Keratinocyte (primary cell): ENCODE measurements at regions not wholly inside any gene's neighbourhood (a gene's known extent, or its start where the extent isn't known, plus 50 kb on each side); places are given as distances from the start of the nearest gene placed in this dataset.

ENCODE experiments used
- EZH2 ChIP-seq: IDR thresholded peaks from one replicate; pipeline ENCODE4 v1.6.1; 2012; ENCODE audit warnings: inconsistent platforms, mild to moderate bottlenecking, low read length, moderate library complexity
- TF ChIP-seq, protein P1 (sequence below), 3 experiments: IDR thresholded peaks in 1 of 3; conservative IDR thresholded peaks in 1 of 3; optimal IDR thresholded peaks in 1 of 3; 2 replicates in 2 of 3; 3 replicates in 1 of 3; pipeline versions ENCODE3 to v1.5.1; 2011; ENCODE audit warnings: low read length in 3 of 3, mild to moderate bottlenecking in 3 of 3, moderate library complexity in 2 of 3, control low read depth in 1 of 3, inconsistent platforms in 1 of 3; ENCODE audit not compliant: insufficient read depth in 2 of 3; ENCODE audit errors: extremely low read depth in 1 of 3

DNA sequence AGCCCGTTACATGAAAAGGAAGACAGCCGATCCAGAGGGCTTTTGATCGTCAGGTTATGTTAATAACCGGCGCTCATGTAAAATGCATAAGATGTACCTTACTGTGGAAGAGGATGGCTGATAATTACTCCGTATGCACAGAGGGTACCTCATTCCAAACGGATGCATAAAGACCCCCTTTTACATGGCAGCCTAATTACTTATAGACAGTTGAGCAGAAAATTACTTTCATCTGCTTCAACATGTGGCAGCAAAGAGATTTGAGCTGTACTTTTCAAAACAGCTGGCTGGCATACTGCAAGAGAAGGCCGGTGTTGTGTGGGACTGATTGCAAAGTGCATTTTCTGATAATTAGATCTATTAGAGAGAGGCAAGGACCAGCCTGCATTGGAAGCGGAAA lies 103.4 kb downstream of the SHOX start:
- TF ChIP-seq, protein P1, sequence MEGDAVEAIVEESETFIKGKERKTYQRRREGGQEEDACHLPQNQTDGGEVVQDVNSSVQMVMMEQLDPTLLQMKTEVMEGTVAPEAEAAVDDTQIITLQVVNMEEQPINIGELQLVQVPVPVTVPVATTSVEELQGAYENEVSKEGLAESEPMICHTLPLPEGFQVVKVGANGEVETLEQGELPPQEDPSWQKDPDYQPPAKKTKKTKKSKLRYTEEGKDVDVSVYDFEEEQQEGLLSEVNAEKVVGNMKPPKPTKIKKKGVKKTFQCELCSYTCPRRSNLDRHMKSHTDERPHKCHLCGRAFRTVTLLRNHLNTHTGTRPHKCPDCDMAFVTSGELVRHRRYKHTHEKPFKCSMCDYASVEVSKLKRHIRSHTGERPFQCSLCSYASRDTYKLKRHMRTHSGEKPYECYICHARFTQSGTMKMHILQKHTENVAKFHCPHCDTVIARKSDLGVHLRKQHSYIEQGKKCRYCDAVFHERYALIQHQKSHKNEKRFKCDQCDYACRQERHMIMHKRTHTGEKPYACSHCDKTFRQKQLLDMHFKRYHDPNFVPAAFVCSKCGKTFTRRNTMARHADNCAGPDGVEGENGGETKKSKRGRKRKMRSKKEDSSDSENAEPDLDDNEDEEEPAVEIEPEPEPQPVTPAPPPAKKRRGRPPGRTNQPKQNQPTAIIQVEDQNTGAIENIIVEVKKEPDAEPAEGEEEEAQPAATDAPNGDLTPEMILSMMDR (optimal IDR thresholded peaks at IDR 0.05 in 1 of 3, IDR thresholded peaks at IDR 0.05 in 1 of 3, conservative IDR thresholded peaks at IDR 0.05 in 1 of 3; ENCODE audit: extremely low read depth in 1 of 3, insufficient read depth in 2 of 3, low read length in 3 of 3), result no peak
- TF ChIP-seq EZH2, result no peak
